NCI-H446 (cell line): ENCODE measurements at regions not wholly inside any gene's neighbourhood (a gene's known extent, or its start where the extent isn't known, plus 50 kb on each side); places are given as distances from the start of the nearest gene placed in this dataset.
"Not testable (repeated sequence)": the region's sequence is repeated elsewhere in the genome, so short reads cannot be mapped to it uniquely, and the experiment has no call there.

Experiments
- DNase-seq, 2 experiments: peaks; one replicate each; lab custom pipeline; 2025; lab: John Stamatoyannopoulos, UW

DNA sequence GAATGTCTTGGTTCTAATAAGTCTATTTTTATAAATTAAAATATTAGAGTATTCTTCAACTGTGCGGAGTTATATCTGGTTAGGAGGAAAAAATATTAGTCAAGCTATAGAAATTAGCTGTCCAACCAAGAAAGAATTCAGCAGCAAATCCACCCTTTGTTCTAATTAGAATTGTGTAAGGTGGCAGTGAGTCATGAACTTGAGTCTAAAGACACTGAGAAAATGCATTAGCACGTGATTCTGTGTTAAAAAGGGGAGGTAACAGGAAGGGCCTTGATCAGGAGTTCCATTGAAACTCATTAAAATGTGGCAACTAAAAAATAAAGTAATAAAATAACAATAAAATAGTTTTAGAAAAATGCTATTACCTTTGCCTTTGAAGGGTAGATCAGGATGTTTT, 398.2 kb upstream of the RGS18 start:
- no peak for DNase-seq

DNA sequence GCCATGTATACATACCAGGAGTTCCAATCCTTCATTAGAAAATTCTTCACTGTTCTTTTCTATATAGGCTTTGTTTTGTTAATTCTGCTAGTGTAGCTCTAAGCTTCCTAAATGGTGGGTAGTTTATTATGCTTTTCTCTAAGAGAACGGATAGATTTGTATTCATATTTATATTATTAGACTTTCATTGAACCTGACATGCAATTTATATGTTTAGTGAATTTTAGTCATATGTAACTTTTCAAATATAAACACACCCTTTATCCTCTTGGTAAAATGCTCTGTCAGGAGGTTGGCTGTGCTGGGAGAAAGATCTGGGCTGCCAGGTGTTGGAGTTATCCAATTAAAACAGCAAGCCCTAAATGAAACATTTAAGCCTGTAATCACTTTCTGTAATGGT, 369.7 kb upstream of the RGS18 start:
- DNase-seq: no peak

GRCh38 chr1:191798178-191798577, 360.1 kb upstream of the RGS18 start:
- no peak for DNase-seq

DNA sequence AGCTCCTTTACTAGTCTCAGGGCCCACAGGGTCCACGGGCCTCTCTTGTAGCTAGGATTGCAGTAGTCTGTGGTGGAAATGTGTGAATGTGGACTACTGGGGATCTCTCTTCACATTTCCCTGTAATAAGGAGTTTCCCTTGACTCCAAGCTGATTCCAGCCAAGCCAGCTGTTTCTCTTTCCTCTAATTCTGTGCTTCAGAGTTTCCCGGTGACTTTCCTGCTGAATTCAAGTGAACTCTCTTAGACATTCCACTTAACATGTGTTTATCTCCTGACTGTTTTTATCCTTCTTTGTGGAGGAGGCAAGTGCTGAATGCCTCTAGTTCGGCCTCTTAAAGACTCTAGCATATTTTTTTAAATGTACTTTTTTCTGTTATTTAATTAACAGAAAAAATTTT, 354.0 kb upstream of the RGS18 start:
- no peak for DNase-seq

- DNase-seq: not testable (repeated sequence)
These were observed 344.7 kb upstream of the RGS18 start for GRCh38 chr1:191813593-191813992.

GRCh38 chr1:191818198-191818597, 340.1 kb upstream of the RGS18 start:
- no peak for DNase-seq

- DNase-seq: peak in 1 of 2 experiments; percentile 23
These were observed 326.7 kb upstream of the RGS18 start for GRCh38 chr1:191831572-191831971.

DNA sequence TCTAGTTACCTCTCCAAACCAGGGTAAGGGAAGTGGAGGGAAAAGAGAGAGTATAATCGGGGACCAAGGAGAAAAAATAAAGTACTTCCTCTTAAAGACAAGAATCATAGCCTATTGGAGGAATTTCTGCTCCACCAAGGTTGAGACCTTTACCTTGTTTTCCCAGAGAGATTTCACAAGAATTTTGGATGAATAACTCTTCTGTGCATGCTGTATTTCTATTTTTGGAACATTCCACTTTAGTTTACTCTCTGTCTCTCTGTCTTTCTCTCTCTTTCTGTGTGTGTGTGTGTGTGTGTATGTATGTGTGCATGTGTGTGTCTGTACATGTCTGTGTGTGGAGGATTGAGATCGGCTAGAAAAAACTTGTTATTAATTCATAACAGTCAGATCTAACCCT, 318.4 kb upstream of the RGS18 start:
- DNase-seq: no peak

GRCh38 chr1:191851799-191852595, 306.3 kb upstream of the RGS18 start:
- no peak for DNase-seq

- no peak for DNase-seq
These were observed 305.4 kb upstream of the RGS18 start for GRCh38 chr1:191852907-191853306.

DNA sequence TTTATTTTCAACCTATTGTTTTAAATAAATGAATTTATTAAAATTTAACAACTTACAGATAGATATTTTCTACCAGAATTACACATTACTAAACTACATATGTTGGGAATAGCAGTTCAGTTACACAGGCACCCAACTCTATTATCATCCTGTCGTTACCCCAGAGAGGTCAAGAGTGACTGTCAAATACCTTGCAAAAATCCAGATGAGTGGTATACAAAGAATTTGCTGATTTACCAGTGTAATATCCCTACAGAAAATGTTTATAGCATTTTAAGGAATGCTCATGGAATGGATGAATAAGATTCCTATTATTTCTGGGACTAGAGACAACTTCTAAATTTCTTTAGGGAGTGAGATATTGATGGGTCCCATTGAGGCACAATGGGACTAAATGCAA, 300.7 kb upstream of the RGS18 start:
- no peak for DNase-seq

GRCh38 chr1:191865479-191865878, 292.8 kb upstream of the RGS18 start:
- no peak for DNase-seq

- DNase-seq: no peak
These were observed 292.1 kb upstream of the RGS18 start for GRCh38 chr1:191866155-191866554.

GRCh38 chr1:191869790-191870312, 288.4 kb upstream of the RGS18 start:
- DNase-seq: no peak

DNA sequence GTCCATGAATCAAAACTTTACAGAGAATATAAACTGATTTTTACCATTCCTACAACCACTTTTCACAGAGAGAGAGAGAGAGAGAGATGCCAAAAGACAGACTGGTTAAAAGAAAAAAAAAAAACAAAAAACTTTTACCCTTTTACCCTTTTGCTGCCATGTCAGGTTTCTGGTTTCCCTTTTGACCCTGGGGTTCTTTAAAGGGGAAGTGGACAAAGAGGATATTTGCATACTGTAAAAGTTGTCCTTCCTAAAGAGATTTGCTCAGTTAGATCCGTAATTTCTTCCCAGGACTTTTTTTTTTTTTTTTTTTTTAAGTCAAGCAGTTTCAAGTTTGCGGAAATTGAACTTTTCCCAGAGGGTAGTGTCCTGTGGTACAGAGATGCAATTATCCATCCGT, 287.8 kb upstream of the RGS18 start:
- no peak for DNase-seq

DNA sequence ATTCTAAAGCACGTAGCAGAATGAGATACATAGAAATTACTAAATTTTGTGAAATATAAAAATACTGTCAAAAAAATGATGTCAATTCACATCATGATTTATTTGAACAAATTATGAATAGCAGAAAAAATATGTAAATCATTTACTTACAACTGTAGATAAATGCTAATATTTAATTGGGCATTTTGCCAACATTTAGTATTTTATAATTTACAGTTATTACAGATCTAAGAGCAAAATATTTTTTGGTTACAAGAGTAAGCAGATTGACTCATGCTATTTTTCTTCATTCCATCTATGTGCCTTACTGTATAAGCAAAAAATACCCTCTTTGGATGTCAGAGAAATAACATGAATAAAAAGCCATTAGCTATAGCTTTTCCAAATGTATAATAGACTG, 282.3 kb upstream of the RGS18 start:
- no peak for DNase-seq

DNA sequence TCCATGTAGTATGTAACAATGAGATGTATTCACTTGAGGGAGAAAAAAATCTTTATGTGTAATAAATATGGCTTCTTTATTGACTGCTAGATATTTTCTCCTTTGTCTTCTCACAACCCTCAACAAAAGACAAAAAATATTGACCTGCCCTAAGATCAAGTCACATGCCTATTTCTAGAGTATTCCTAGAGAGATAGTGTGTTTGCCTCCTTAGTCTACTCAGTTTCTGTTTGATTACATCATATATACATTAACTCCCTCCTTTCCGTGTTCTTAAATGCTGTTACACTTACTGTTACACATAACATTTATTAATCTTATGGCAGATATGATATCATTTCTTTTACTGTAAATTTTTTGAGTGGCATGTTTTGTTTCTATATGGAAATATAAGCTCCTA, 281.6 kb upstream of the RGS18 start:
- DNase-seq: no peak

- no peak for DNase-seq
These were observed 275.4 kb upstream of the RGS18 start for GRCh38 chr1:191882870-191883269.

- DNase-seq: no peak
These were observed 271.3 kb upstream of the RGS18 start for GRCh38 chr1:191886977-191887376.

- DNase-seq: peak; percentile 7 to 33
These were observed 269.2 kb upstream of the RGS18 start for GRCh38 chr1:191888996-191889622.

- DNase-seq: no peak
These were observed 268.6 kb upstream of the RGS18 start for GRCh38 chr1:191889623-191890003.

GRCh38 chr1:191890433-191891088, 267.7 kb upstream of the RGS18 start:
- no peak for DNase-seq

- DNase-seq: no peak
These were observed 265.5 kb upstream of the RGS18 start for GRCh38 chr1:191892716-191893115.
